ENCODE measurements at regions not wholly inside any gene's neighbourhood (a gene's known extent, or its start where the extent isn't known, plus 50 kb on each side); places are given as distances from the start of the nearest gene placed in this dataset.
"Not testable (repeated sequence)": the region's sequence is repeated elsewhere in the genome, so short reads cannot be mapped to it uniquely, and the experiment has no call there.

- peak; percentile 80 to 92 (median 81) for DNase-seq
These were observed 168.9 kb upstream of the RASSF8 start for GRCh38 chr12:25789541-25789944.

- DNase-seq = no peak
These were observed 166.5 kb upstream of the RASSF8 start for GRCh38 chr12:25792031-25792430.

- no peak for DNase-seq
These were observed 165.3 kb upstream of the RASSF8 start for GRCh38 chr12:25793196-25793595.

- no peak for DNase-seq
These were observed 163.9 kb upstream of the RASSF8 start for GRCh38 chr12:25794571-25794970.

- DNase-seq = no peak
These were observed 161.9 kb upstream of the RASSF8 start for GRCh38 chr12:25796523-25797000.

- no peak for DNase-seq
These were observed 161.1 kb upstream of the RASSF8 start for GRCh38 chr12:25797386-25797785.

GRCh38 chr12:25797949-25798348 is 160.5 kb upstream of the RASSF8 start:
- DNase-seq = no peak

GRCh38 chr12:25800101-25800500 is 158.4 kb upstream of the RASSF8 start:
- no peak for DNase-seq

- no peak for DNase-seq
These were observed 156.7 kb upstream of the RASSF8 start for GRCh38 chr12:25801734-25802133.

- DNase-seq = no peak
These were observed 156.3 kb upstream of the RASSF8 start for GRCh38 chr12:25802143-25802542.

GRCh38 chr12:25803029-25803664 is 155.3 kb upstream of the RASSF8 start:
- not testable (repeated sequence) for DNase-seq

GRCh38 chr12:25804286-25804685 is 154.2 kb upstream of the RASSF8 start:
- DNase-seq = not testable (repeated sequence)

- DNase-seq = peak in 1 of 3 donors; percentile 48
These were observed 152.2 kb upstream of the RASSF8 start for GRCh38 chr12:25806271-25806670.

GRCh38 chr12:25808604-25809003 is 149.9 kb upstream of the RASSF8 start:
- DNase-seq = no peak

- no peak for DNase-seq
These were observed 147.8 kb upstream of the RASSF8 start for GRCh38 chr12:25810683-25811082.

GRCh38 chr12:25811656-25812126 is 146.8 kb upstream of the RASSF8 start:
- no peak for DNase-seq

GRCh38 chr12:25812295-25812694 is 146.2 kb upstream of the RASSF8 start:
- DNase-seq = no peak

- DNase-seq = no peak
These were observed 144.6 kb upstream of the RASSF8 start for GRCh38 chr12:25813843-25814242.

GRCh38 chr12:25816637-25817036 is 141.8 kb upstream of the RASSF8 start:
- DNase-seq = no peak

- DNase-seq = no peak
These were observed 141.3 kb upstream of the RASSF8 start for GRCh38 chr12:25817166-25817565.

- peak; percentile 41 to 80 (median 60) for DNase-seq
These were observed 139.7 kb upstream of the RASSF8 start for GRCh38 chr12:25818596-25819390.

GRCh38 chr12:25819691-25820090 is 138.8 kb upstream of the RASSF8 start:
- DNase-seq = peak in 1 of 3 donors; percentile 42

GRCh38 chr12:25822281-25822680 is 136.2 kb upstream of the RASSF8 start:
- no peak for DNase-seq
